GM23338 (cell line): ENCODE measurements at regions not wholly inside any gene's neighbourhood (a gene's known extent, or its start where the extent isn't known, plus 50 kb on each side); places are given as distances from the start of the nearest gene placed in this dataset.

Experiments used
- CREB1 ChIP-seq: fragments of 250-450 bp; sonication (Bioruptor Pico); IDR thresholded peaks from 2 replicates; pipeline ENCODE4 v1.5.0; 2020; ENCODE audit warnings: low read depth, mild to moderate bottlenecking, moderate library complexity
- EZH2 ChIP-seq: fragments of 200-600 bp; sonication (generic); IDR thresholded peaks from one replicate; pipeline ENCODE4 v1.8.0; 2017; ENCODE audit warnings: antibody characterized with exemption, mild to moderate bottlenecking, low read depth; ENCODE audit not compliant: unreplicated experiment
- EZH2phosphoT487 ChIP-seq: fragments of 200-600 bp; sonication (generic); IDR thresholded peaks from one replicate; pipeline ENCODE4 v1.8.1; 2018; ENCODE audit warnings: antibody characterized with exemption; ENCODE audit not compliant: unreplicated experiment
- JUNB ChIP-seq: IDR thresholded peaks from one replicate; pipeline ENCODE4 v1.6.1; 2016; ENCODE audit warnings: antibody characterized with exemption; ENCODE audit not compliant: unreplicated experiment
- NANOG ChIP-seq: IDR thresholded peaks from 2 replicates; pipeline ENCODE4 v1.6.1; 2016; ENCODE audit warnings: antibody characterized with exemption, borderline replicate concordance
- POLR2AphosphoS5 ChIP-seq: IDR thresholded peaks from 2 replicates; pipeline ENCODE4 v1.6.1; 2016; ENCODE audit warnings: antibody characterized with exemption, low read depth
- REST ChIP-seq: IDR thresholded peaks from one replicate; pipeline ENCODE4 v1.6.1; 2018; ENCODE audit warnings: antibody characterized with exemption; ENCODE audit not compliant: unreplicated experiment
- STAT1 ChIP-seq: IDR thresholded peaks from one replicate; pipeline ENCODE4 v1.6.1; 2016; ENCODE audit warnings: antibody characterized with exemption; ENCODE audit not compliant: unreplicated experiment
- ZNF114 ChIP-seq: fragments of 250-450 bp; sonication (Bioruptor Pico); IDR thresholded peaks from 2 replicates; pipeline ENCODE4 v1.5.0; 2020; ENCODE audit warnings: mild to moderate bottlenecking, moderate library complexity
- TF ChIP-seq, protein P1 (sequence below), 2 experiments: fragments of 200-600 bp in 1 of 2; sonication (generic) in 1 of 2; conservative IDR thresholded peaks; 2 replicates each; pipeline versions ENCODE4 v1.5.1 to v1.6.1; 2016 to 2017; ENCODE audit warnings: antibody characterized with exemption in 2 of 2, low read depth in 2 of 2, mild to moderate bottlenecking in 2 of 2, moderate library complexity in 1 of 2

GRCh38 chr2:64831977-64832328 is 157.2 kb upstream of the SLC1A4 start:
- TF ChIP-seq, protein P1, sequence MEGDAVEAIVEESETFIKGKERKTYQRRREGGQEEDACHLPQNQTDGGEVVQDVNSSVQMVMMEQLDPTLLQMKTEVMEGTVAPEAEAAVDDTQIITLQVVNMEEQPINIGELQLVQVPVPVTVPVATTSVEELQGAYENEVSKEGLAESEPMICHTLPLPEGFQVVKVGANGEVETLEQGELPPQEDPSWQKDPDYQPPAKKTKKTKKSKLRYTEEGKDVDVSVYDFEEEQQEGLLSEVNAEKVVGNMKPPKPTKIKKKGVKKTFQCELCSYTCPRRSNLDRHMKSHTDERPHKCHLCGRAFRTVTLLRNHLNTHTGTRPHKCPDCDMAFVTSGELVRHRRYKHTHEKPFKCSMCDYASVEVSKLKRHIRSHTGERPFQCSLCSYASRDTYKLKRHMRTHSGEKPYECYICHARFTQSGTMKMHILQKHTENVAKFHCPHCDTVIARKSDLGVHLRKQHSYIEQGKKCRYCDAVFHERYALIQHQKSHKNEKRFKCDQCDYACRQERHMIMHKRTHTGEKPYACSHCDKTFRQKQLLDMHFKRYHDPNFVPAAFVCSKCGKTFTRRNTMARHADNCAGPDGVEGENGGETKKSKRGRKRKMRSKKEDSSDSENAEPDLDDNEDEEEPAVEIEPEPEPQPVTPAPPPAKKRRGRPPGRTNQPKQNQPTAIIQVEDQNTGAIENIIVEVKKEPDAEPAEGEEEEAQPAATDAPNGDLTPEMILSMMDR (conservative IDR thresholded peaks at IDR 0.05; ENCODE audit: low read depth in 2 of 2), result no peak
- TF ChIP-seq EZH2 (no peak), POLR2AphosphoS5 (no peak), CREB1 (CRISPR knock-in tag) (no peak), REST (no peak), ZNF114 (no peak), EZH2phosphoT487 (no peak), JUNB (no peak), NANOG (no peak), STAT1 (no peak)
